LNCAP (cell line): ENCODE measurements at regions not wholly inside any gene's neighbourhood (a gene's known extent, or its start where the extent isn't known, plus 50 kb on each side); places are given as distances from the start of the nearest gene placed in this dataset.

ENCODE experiments used
- CTCF ChIP-seq: fragments of 450-650 bp; IDR thresholded peaks from 2 replicates; pipeline ENCODE4 v1.5.1; 2017; ENCODE audit warnings: mild to moderate bottlenecking

- no peak for TF ChIP-seq CTCF
Measured at GRCh38 chr12:22821985-22822384, 197.0 kb downstream of the ETNK1 start.

- TF ChIP-seq CTCF, result no peak
Measured at GRCh38 chr12:22826026-22826425, 201.1 kb downstream of the ETNK1 start.

GRCh38 chr12:22828066-22828465, 203.1 kb downstream of the ETNK1 start:
- no peak for TF ChIP-seq CTCF

- no peak for TF ChIP-seq CTCF
Measured at GRCh38 chr12:22835431-22835830, 210.5 kb downstream of the ETNK1 start.

- no peak for TF ChIP-seq CTCF
Measured at GRCh38 chr12:22850185-22850584, 225.2 kb downstream of the ETNK1 start.

- no peak for TF ChIP-seq CTCF
Measured at GRCh38 chr12:22851532-22851931, 226.6 kb downstream of the ETNK1 start.

GRCh38 chr12:22855456-22855855, 230.5 kb downstream of the ETNK1 start:
- no peak for TF ChIP-seq CTCF

- TF ChIP-seq CTCF, result peak; percentile 62
Measured at GRCh38 chr12:22856178-22856577, 231.2 kb downstream of the ETNK1 start.
